ENCODE measurements at regions not wholly inside any gene's neighbourhood (a gene's known extent, or its start where the extent isn't known, plus 50 kb on each side); places are given as distances from the start of the nearest gene placed in this dataset.
"Not testable (repeated sequence)": the region's sequence is repeated elsewhere in the genome, so short reads cannot be mapped to it uniquely, and the experiment has no call there.

DNA sequence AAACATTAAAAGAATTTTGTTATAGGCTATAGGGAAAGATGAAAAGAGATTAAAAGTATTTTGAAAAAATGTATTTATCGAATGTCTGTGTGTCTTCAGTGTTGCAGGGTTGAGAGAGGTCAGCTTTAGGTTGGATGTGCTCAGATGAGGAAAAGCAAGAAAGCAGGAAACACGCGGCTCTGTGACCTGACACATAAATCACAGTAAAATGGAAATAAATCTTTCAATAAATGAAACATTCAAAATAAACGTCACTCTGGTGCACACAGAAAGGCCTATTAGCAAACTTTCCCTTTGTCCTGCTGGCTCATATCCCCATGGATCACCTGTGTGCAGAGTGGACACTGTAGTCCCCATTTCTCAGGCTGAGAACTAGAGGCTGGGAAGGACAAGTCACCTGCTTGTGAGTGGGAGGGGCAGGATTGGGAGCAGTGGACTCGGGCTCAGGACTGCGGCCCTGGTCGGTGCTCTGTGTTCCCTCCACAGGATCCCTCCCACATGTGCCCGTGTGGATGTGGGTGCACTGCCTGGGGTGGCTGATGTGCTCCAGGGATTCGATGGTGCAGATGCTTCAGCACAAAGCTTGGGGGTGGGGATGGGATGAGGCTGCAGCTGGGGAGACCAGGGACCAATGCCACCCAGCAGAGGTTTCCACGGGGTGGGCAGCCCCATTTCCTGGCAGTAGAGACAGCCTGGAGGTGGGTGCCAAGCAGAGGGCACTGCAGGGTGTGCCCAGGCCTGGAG lies 96.0 kb upstream of the IGLL5 start:
- no peaks in the 10 kb centered on the region for H3K4me1 ChIP-seq (ENCODE audit: control insufficient read depth, insufficient read depth, low read length)
- 81 to 82% methylated on average over 10 of the region's 10 CpGs for WGBS, 2 experiments
- H3K27me3 ChIP-seq (ENCODE audit: control insufficient read depth, insufficient read depth, low read length, poor library complexity, severe bottlenecking), result peaks cover 9% of the 10 kb centered on the region
- no peaks in the 10 kb centered on the region for H3K36me3 ChIP-seq (ENCODE audit: control insufficient read depth, insufficient read depth, low read length)
- H3K4me3 ChIP-seq (ENCODE audit: insufficient read depth, low read depth, low read length), result no peak overlapping the region
- no peak overlapping the region for H3K27ac ChIP-seq (ENCODE audit: insufficient read depth, low read depth, low read length, poor library complexity, severe bottlenecking)
- H3K9me3 ChIP-seq (ENCODE audit: control insufficient read depth, low read length), result no peaks in the 10 kb centered on the region

- not testable (repeated sequence) for H3K4me3 ChIP-seq (ENCODE audit: insufficient read depth, low read depth, low read length); H3K27ac ChIP-seq (ENCODE audit: insufficient read depth, low read depth, low read length, poor library complexity, severe bottlenecking); H3K36me3 ChIP-seq (ENCODE audit: control insufficient read depth, insufficient read depth, low read length); H3K9me3 ChIP-seq (ENCODE audit: control insufficient read depth, low read length); H3K4me1 ChIP-seq (ENCODE audit: control insufficient read depth, insufficient read depth, low read length)
- peaks cover 14% of the 10 kb centered on the region for H3K27me3 ChIP-seq (ENCODE audit: control insufficient read depth, insufficient read depth, low read length, poor library complexity, severe bottlenecking)
- 85% methylated on average over 4 of the region's 4 CpGs for WGBS, 2 experiments
These were observed 95.3 kb upstream of the IGLL5 start for GRCh38 chr22:22792205-22792786.

DNA sequence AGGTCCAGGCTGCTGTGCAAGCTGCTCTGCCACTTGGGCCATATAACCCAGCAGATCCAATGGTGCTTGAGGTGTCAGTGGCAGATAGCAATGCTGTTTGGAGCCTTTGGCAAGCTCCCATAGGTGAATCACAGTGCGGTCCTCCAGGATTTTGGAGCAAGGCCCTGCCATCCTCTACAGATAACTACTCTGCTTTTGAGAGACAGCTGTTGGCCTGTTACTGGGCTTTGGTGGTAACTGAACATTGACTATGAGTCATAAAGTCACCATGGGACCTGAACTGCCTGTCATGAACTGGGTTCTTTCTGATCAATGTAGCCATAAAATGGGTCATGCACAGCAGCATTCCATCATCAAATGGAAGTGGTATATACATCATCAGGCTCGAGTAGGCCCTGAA lies 92.0 kb upstream of the IGLL5 start:
- not testable (repeated sequence) for H3K36me3 ChIP-seq (ENCODE audit: control insufficient read depth, insufficient read depth, low read length); H3K27ac ChIP-seq (ENCODE audit: insufficient read depth, low read depth, low read length, poor library complexity, severe bottlenecking); H3K4me1 ChIP-seq (ENCODE audit: control insufficient read depth, insufficient read depth, low read length); H3K4me3 ChIP-seq (ENCODE audit: insufficient read depth, low read depth, low read length); H3K27me3 ChIP-seq (ENCODE audit: control insufficient read depth, insufficient read depth, low read length, poor library complexity, severe bottlenecking); H3K9me3 ChIP-seq (ENCODE audit: control insufficient read depth, low read length)
- 86 to 94% methylated on average over 2 of the region's 2 CpGs for WGBS, 2 experiments

DNA sequence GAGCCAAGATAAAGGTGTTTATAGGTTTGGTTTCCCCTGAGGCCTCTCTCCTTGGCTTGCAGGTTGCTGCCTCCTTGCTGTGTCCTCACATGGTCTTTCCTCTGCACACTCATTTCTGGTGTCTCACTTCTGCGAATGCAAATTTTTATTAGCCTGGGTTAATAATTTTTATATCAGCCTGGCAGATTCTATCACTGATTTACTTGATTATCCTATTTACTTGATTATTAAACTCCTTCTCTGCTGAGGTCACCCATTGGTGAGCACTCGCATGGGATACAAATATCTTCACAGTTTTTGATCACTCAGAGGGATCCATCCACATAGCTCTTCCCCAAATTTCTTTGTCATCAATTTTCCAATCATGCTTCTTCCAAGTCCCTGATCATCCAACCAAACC lies 90.9 kb upstream of the IGLL5 start:
- Histone ChIP-seq H3K9me3 (ENCODE audit: control insufficient read depth, low read length) (no peaks in the 10 kb centered on the region), H3K27me3 (ENCODE audit: control insufficient read depth, insufficient read depth, low read length, poor library complexity, severe bottlenecking) (peaks cover 5% of the 10 kb centered on the region), H3K36me3 (ENCODE audit: control insufficient read depth, insufficient read depth, low read length) (no peaks in the 10 kb centered on the region), H3K4me1 (ENCODE audit: control insufficient read depth, insufficient read depth, low read length) (no peaks in the 10 kb centered on the region), H3K4me3 (ENCODE audit: insufficient read depth, low read depth, low read length) (no peak overlapping the region), H3K27ac (ENCODE audit: insufficient read depth, low read depth, low read length, poor library complexity, severe bottlenecking) (no peak overlapping the region)
- 66 to 75% methylated on average over 2 of the region's 2 CpGs for WGBS, 2 experiments

DNA sequence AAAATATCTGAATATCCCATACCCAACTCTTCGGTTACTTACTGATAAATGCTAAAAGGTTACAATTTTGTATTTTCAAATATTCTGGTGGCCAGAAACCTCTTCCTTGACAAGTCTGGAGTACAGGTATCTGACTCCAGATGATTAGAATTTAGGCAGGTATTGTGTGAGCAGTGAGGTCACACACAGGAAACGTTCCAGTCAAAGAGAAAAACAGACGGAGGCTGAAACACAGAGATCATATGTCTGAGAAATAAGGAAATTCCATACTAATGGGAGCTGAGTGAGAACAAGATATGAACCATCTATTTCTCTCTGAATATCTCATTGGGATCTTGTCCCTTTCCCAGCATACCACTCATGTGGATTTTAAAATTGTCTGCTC lies 89.4 kb upstream of the IGLL5 start:
- Histone ChIP-seq H3K4me3 (ENCODE audit: insufficient read depth, low read depth, low read length) (no peak overlapping the region), H3K27me3 (ENCODE audit: control insufficient read depth, insufficient read depth, low read length, poor library complexity, severe bottlenecking) (peaks cover 5% of the 10 kb centered on the region), H3K9me3 (ENCODE audit: control insufficient read depth, low read length) (no peaks in the 10 kb centered on the region), H3K4me1 (ENCODE audit: control insufficient read depth, insufficient read depth, low read length) (no peaks in the 10 kb centered on the region), H3K36me3 (ENCODE audit: control insufficient read depth, insufficient read depth, low read length) (no peaks in the 10 kb centered on the region), H3K27ac (ENCODE audit: insufficient read depth, low read depth, low read length, poor library complexity, severe bottlenecking) (no peak overlapping the region)
- WGBS, 2 experiments, result 63 to 66% methylated on average over 2 to 3 of the region's 3 CpGs

GRCh38 chr22:22798716-22799115 lies 88.9 kb upstream of the IGLL5 start:
- Histone ChIP-seq H3K4me3 (ENCODE audit: insufficient read depth, low read depth, low read length) (no peak overlapping the region), H3K9me3 (ENCODE audit: control insufficient read depth, low read length) (no peaks in the 10 kb centered on the region), H3K27me3 (ENCODE audit: control insufficient read depth, insufficient read depth, low read length, poor library complexity, severe bottlenecking) (peaks cover 5% of the 10 kb centered on the region), H3K36me3 (ENCODE audit: control insufficient read depth, insufficient read depth, low read length) (no peaks in the 10 kb centered on the region), H3K4me1 (ENCODE audit: control insufficient read depth, insufficient read depth, low read length) (no peaks in the 10 kb centered on the region), H3K27ac (ENCODE audit: insufficient read depth, low read depth, low read length, poor library complexity, severe bottlenecking) (no peak overlapping the region)
- 79 to 94% methylated on average over 1 of the region's 1 CpG for WGBS, 2 experiments

DNA sequence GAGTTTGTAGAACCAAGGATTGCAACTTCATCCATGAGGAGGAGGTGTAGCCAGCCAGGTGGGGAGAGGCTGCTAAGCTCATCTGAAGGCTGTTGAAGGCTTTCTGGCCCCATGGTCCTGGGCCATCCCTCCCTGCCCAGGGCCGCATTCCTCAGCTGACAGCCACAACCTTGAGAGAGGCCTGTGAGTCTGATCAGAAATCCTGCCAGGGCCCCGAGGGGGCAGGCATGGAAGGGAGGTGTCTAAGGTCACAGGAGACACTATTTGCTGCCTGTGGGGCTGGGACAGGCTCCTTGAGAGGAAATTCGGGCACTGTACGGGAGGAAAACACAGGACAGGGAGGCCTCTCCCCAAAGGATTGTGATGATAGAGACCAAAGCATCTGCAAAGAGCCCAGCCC lies 88.1 kb upstream of the IGLL5 start:
- Histone ChIP-seq H3K27me3 (ENCODE audit: control insufficient read depth, insufficient read depth, low read length, poor library complexity, severe bottlenecking) (peaks cover 5% of the 10 kb centered on the region), H3K4me3 (ENCODE audit: insufficient read depth, low read depth, low read length) (no peak overlapping the region)
- WGBS, 2 experiments, result 72% methylated on average over 4 of the region's 4 CpGs

DNA sequence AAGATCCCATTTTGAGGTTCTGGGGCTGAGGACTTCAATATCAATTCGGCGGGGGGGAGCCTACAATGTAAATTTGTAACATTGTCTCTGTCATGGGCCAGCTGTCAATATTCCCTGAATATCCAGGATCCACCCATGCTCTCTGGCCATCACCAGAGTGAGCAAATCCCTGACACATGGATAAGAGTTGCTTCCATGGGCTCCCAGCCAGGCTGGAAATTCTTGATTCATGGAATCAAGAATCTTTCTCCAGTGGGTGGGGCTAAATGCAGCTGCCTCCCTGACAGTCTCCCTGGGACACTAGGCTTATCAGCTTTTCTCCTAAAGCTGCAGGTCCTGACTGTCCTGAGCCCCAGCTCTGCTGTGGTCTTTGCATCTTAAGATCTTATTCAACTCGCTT lies 86.9 kb upstream of the IGLL5 start:
- no peak overlapping the region for H3K27ac ChIP-seq (ENCODE audit: insufficient read depth, low read depth, low read length, poor library complexity, severe bottlenecking)
- whole genome bisulfite sequencing, 2 experiments, result 77 to 81% methylated on average over 3 of the region's 3 CpGs

More for the DNA sequence above, 88.1 kb upstream of the IGLL5 start:
- Histone ChIP-seq H3K4me1 (ENCODE audit: control insufficient read depth, insufficient read depth, low read length) (no peaks in the 10 kb centered on the region), H3K9me3 (ENCODE audit: control insufficient read depth, low read length) (no peaks in the 10 kb centered on the region), H3K36me3 (ENCODE audit: control insufficient read depth, insufficient read depth, low read length) (no peaks in the 10 kb centered on the region), H3K27ac (ENCODE audit: insufficient read depth, low read depth, low read length, poor library complexity, severe bottlenecking) (no peak overlapping the region)

GRCh38 chr22:22802339-22802970 lies 85.2 kb upstream of the IGLL5 start:
- H3K27me3 ChIP-seq (ENCODE audit: control insufficient read depth, insufficient read depth, low read length, poor library complexity, severe bottlenecking), result peaks cover 14% of the 10 kb centered on the region
- no peaks in the 10 kb centered on the region for H3K9me3 ChIP-seq (ENCODE audit: control insufficient read depth, low read length)
- 78 to 82% methylated on average over 5 of the region's 5 CpGs for WGBS, 2 experiments
- H3K36me3 ChIP-seq (ENCODE audit: control insufficient read depth, insufficient read depth, low read length), result no peaks in the 10 kb centered on the region
- H3K4me1 ChIP-seq (ENCODE audit: control insufficient read depth, insufficient read depth, low read length), result no peaks in the 10 kb centered on the region
- H3K4me3 ChIP-seq (ENCODE audit: insufficient read depth, low read depth, low read length), result no peak overlapping the region
- H3K27ac ChIP-seq (ENCODE audit: insufficient read depth, low read depth, low read length, poor library complexity, severe bottlenecking), result no peak overlapping the region

More for the DNA sequence above, 86.9 kb upstream of the IGLL5 start:
- Histone ChIP-seq H3K4me1 (ENCODE audit: control insufficient read depth, insufficient read depth, low read length) (no peaks in the 10 kb centered on the region), H3K4me3 (ENCODE audit: insufficient read depth, low read depth, low read length) (no peak overlapping the region), H3K36me3 (ENCODE audit: control insufficient read depth, insufficient read depth, low read length) (no peaks in the 10 kb centered on the region), H3K9me3 (ENCODE audit: control insufficient read depth, low read length) (no peaks in the 10 kb centered on the region), H3K27me3 (ENCODE audit: control insufficient read depth, insufficient read depth, low read length, poor library complexity, severe bottlenecking) (peaks cover 5% of the 10 kb centered on the region)

- Histone ChIP-seq H3K4me3 (ENCODE audit: insufficient read depth, low read depth, low read length) (no peak overlapping the region), H3K27me3 (ENCODE audit: control insufficient read depth, insufficient read depth, low read length, poor library complexity, severe bottlenecking) (peaks cover 18% of the 10 kb centered on the region)
- 80 to 90% methylated on average over 2 to 3 of the region's 3 CpGs for WGBS, 2 experiments
These were observed 84.2 kb upstream of the IGLL5 start for GRCh38 chr22:22803285-22803853.

More at GRCh38 chr22:22803285-22803853, 84.2 kb upstream of the IGLL5 start:
- Histone ChIP-seq H3K27ac (ENCODE audit: insufficient read depth, low read depth, low read length, poor library complexity, severe bottlenecking) (no peak overlapping the region), H3K4me1 (ENCODE audit: control insufficient read depth, insufficient read depth, low read length) (no peaks in the 10 kb centered on the region), H3K36me3 (ENCODE audit: control insufficient read depth, insufficient read depth, low read length) (no peaks in the 10 kb centered on the region), H3K9me3 (ENCODE audit: control insufficient read depth, low read length) (no peaks in the 10 kb centered on the region)
